IMR-90 (cell line): ENCODE measurements at regions not wholly inside any gene's neighbourhood (a gene's known extent, or its start where the extent isn't known, plus 50 kb on each side); places are given as distances from the start of the nearest gene placed in this dataset.

Experiments used
- ATAC-seq: fragments of 200-7000 bp; cut with Tn5 transposase; 2 replicates; pipeline ENCODE4 v1.9.1; 2020; ENCODE audit warnings: low read depth, mild to moderate bottlenecking, moderate library complexity
- BruUV-seq: library from RNA; stranded (reverse); fragments of 400-500 nt; replicated peaks from 2 replicates; lab custom pipeline; 2021; lab: Mats Ljungman, UMichigan
- CTCF ChIA-PET: fragments of 300-600 bp; formaldehyde crosslinking; extraction: SDS; loops from one replicate; lab custom pipeline; 2021; ENCODE audit warnings: antibody characterized with exemption; lab: Yijun Ruan, JAX
- POLR2A ChIA-PET: fragments of 300-600 bp; sonication (Branson Sonifier 250); formaldehyde crosslinking; loops from one replicate; lab custom pipeline; 2022; ENCODE audit warnings: antibody characterized with exemption; ENCODE audit not compliant: unreplicated experiment; lab: Charles Lee
- DNase-seq: peaks from one replicate; pipeline ENCODE4 v3.0.0; 2013
- H2AFZ ChIP-seq: replicated peaks from 2 replicates; pipeline ENCODE3; 2013; ENCODE audit warnings: low read length, mild to moderate bottlenecking; ENCODE audit not compliant: poor library complexity
- H2AK5ac ChIP-seq: 2 replicates; pipeline ENCODE4 v1.6.1; 2013; ENCODE audit warnings: low read depth, low read length, inconsistent platforms
- H2AK9ac ChIP-seq: replicated peaks from 2 replicates; pipeline ENCODE3; 2013; ENCODE audit warnings: mild to moderate bottlenecking, low read depth, low read length, moderate library complexity; ENCODE audit not compliant: poor library complexity
- H2BK120ac ChIP-seq: 2 replicates; pipeline ENCODE4 v1.6.1; 2013; ENCODE audit warnings: low read depth, low read length, inconsistent platforms
- H2BK15ac ChIP-seq: 3 replicates; pipeline ENCODE4 v1.6.1; 2013; ENCODE audit warnings: low read depth, low read length, inconsistent platforms
- H2BK20ac ChIP-seq: 2 replicates; pipeline ENCODE4 v1.6.1; 2013; ENCODE audit warnings: low read depth, mild to moderate bottlenecking, inconsistent platforms, low read length, moderate library complexity
- H2BK5ac ChIP-seq: 2 replicates; pipeline ENCODE4 v1.6.1; 2013; ENCODE audit warnings: mild to moderate bottlenecking, low read depth, low read length, inconsistent platforms; ENCODE audit not compliant: poor library complexity, severe bottlenecking
- H3K14ac ChIP-seq: replicated peaks from 2 replicates; pipeline ENCODE4 v1.6.1; 2013; ENCODE audit warnings: low read depth, low read length, inconsistent platforms
- H3K18ac ChIP-seq: 2 replicates; pipeline ENCODE4 v1.6.1; 2013; ENCODE audit warnings: low read depth, low read length, control low read depth
- H3K23ac ChIP-seq: 2 replicates; pipeline ENCODE4 v1.6.1; 2013; ENCODE audit warnings: low read depth, low read length, inconsistent platforms
- H3K27ac ChIP-seq: 2 replicates; pipeline ENCODE4 v1.5.1; 2013; ENCODE audit warnings: mild to moderate bottlenecking, control low read depth, low read length; ENCODE audit not compliant: insufficient read depth
- H3K27me3 ChIP-seq: 2 replicates; pipeline ENCODE4 v1.6.1; 2013; ENCODE audit warnings: low read length; ENCODE audit not compliant: control insufficient read depth, insufficient read depth
- H3K36me3 ChIP-seq: 2 replicates; pipeline ENCODE4 v1.6.1; 2013; ENCODE audit warnings: low read length, mixed read lengths; ENCODE audit not compliant: control insufficient read depth, insufficient read depth
- H3K4ac ChIP-seq: 2 replicates; pipeline ENCODE4 v1.6.1; 2013; ENCODE audit warnings: low read depth, low read length, inconsistent platforms
- H3K4me1 ChIP-seq: 2 replicates; pipeline ENCODE4 v1.6.1; 2013; ENCODE audit warnings: low read length, mixed read lengths; ENCODE audit not compliant: control insufficient read depth, insufficient read depth
- H3K4me2 ChIP-seq: 2 replicates; pipeline ENCODE4 v1.6.1; 2013; ENCODE audit warnings: low read depth, mild to moderate bottlenecking, control low read depth, low read length, moderate library complexity
- H3K4me3 ChIP-seq: 2 replicates; pipeline ENCODE4 v1.5.1; 2013; ENCODE audit warnings: low read depth, mild to moderate bottlenecking, control low read depth, low read length, moderate library complexity; ENCODE audit not compliant: insufficient read depth
- H3K56ac ChIP-seq: 2 replicates; pipeline ENCODE4 v1.6.1; 2013; ENCODE audit warnings: low read length, inconsistent platforms; ENCODE audit not compliant: insufficient read depth; ENCODE audit errors: extremely low read depth
- H3K79me1 ChIP-seq, 2 experiments: 2 replicates each; pipeline ENCODE4 v1.6.1; 2013; ENCODE audit warnings: low read length in 2 of 2, inconsistent platforms in 1 of 2, low read depth in 1 of 2
- H3K9ac ChIP-seq: 2 replicates; pipeline ENCODE4 v1.6.1; 2013; ENCODE audit warnings: low read depth, low read length, control low read depth
- H3K9me1 ChIP-seq: 2 replicates; pipeline ENCODE4 v1.6.1; 2013; ENCODE audit warnings: low read length, inconsistent platforms; ENCODE audit not compliant: insufficient read depth
- H3K9me3 ChIP-seq: 2 replicates; pipeline ENCODE4 v1.6.1; 2013; ENCODE audit warnings: low read length; ENCODE audit not compliant: control insufficient read depth, insufficient read depth
- H4K20me1 ChIP-seq: 2 replicates; pipeline ENCODE4 v1.6.1; 2013; ENCODE audit warnings: low read length, inconsistent platforms; ENCODE audit not compliant: insufficient read depth
- H4K5ac ChIP-seq: 2 replicates; pipeline ENCODE4 v1.6.1; 2013; ENCODE audit warnings: mild to moderate bottlenecking, low read depth, low read length, control low read depth
- H4K8ac ChIP-seq, 2 experiments: 2 replicates each; pipeline ENCODE4 v1.6.1; 2013; ENCODE audit warnings: low read depth in 2 of 2, low read length in 2 of 2, control low read depth in 1 of 2, inconsistent platforms in 1 of 2
- H4K91ac ChIP-seq: 2 replicates; pipeline ENCODE4 v1.6.1; 2013; ENCODE audit warnings: low read depth, low read length, inconsistent platforms; ENCODE audit not compliant: insufficient read depth
- BHLHE40 ChIP-seq: fragments of 150-350 bp; IDR thresholded peaks from 2 replicates; pipeline ENCODE4 v1.6.1; 2016; ENCODE audit warnings: mild to moderate bottlenecking, low read depth, low read length
- CEBPB ChIP-seq: IDR thresholded peaks from 2 replicates; pipeline ENCODE4 v1.6.1; 2012; ENCODE audit warnings: low read depth, low read length, improper control_type of control experiment
- CHD1 ChIP-seq: IDR thresholded peaks from 2 replicates; pipeline ENCODE4 v1.6.1; 2012; ENCODE audit warnings: low read depth, low read length, improper control_type of control experiment
- FOS ChIP-seq: fragments of 150-350 bp; IDR thresholded peaks from 2 replicates; pipeline ENCODE4 v1.6.1; 2016; ENCODE audit warnings: low read depth, low read length
- MAFK ChIP-seq: IDR thresholded peaks from 2 replicates; pipeline ENCODE4 v1.6.1; 2012; ENCODE audit warnings: low read depth, low read length, improper control_type of control experiment
- MAZ ChIP-seq: IDR thresholded peaks from 2 replicates; pipeline ENCODE4 v1.6.1; 2012; ENCODE audit warnings: low read depth, mild to moderate bottlenecking, low read length, improper control_type of control experiment, moderate library complexity, borderline replicate concordance
- POLR2A ChIP-seq: IDR thresholded peaks from 2 replicates; pipeline ENCODE4 v1.6.1; 2012; ENCODE audit warnings: mild to moderate bottlenecking, low read depth, low read length
- RAD21 ChIP-seq: IDR thresholded peaks from 2 replicates; pipeline ENCODE4 v1.6.1; 2012; ENCODE audit warnings: low read length, improper control_type of control experiment
- RFX5 ChIP-seq: IDR thresholded peaks from 2 replicates; pipeline ENCODE4 v1.8.0; 2012; ENCODE audit warnings: low read depth, mild to moderate bottlenecking, low read length, moderate library complexity
- SMC3 ChIP-seq: fragments of 150-350 bp; IDR thresholded peaks from 2 replicates; pipeline ENCODE4 v1.6.1; 2016; ENCODE audit warnings: low read depth, mild to moderate bottlenecking, antibody characterized with exemption, low read length, moderate library complexity
- WGBS, 2 experiments: methylation state at CpG; one replicate each; pipeline versions ENCODE4 v1.1.5 to v1.1.7; 2013; ENCODE audit warnings: missing lambda C conversion rate in 2 of 2; ENCODE audit not compliant: insufficient read length in 1 of 2; ENCODE audit errors: extremely low coverage in 2 of 2; 5-methylcytosine and 5-hydroxymethylcytosine counted together
- dilution Hi-C: fragments of 300-500 bp; cut with HindIII; formaldehyde crosslinking; loops from one replicate; pipeline ENCODE4 v1.14.3; 2018; ENCODE audit warnings: low sequenced_read_pairs; ENCODE audit not compliant: unreplicated experiment
- in situ Hi-C: fragments of 300-500 bp; cut with MboI; formaldehyde crosslinking; loops from 3 replicates; pipeline ENCODE4 v1.14.3; 2019; ENCODE audit warnings: low sequenced_read_pairs, inconsistent platforms, mixed read lengths
- intact Hi-C: fragments of 100-400 bp; cut with micrococcal nuclease; formaldehyde crosslinking; loops from 2 replicates; pipeline ENCODE4 v1.10.0; 2022
- TF ChIP-seq, protein P1 (sequence below): fragments of 150-350 bp; IDR thresholded peaks from 2 replicates; pipeline ENCODE4 v1.6.1; 2016; ENCODE audit warnings: low read depth, mild to moderate bottlenecking, low read length, moderate library complexity, borderline replicate concordance
- TF ChIP-seq, protein P2 (sequence below): conservative IDR thresholded peaks from 2 replicates; pipeline ENCODE4 v1.5.1; 2012; ENCODE audit warnings: mild to moderate bottlenecking, low read depth, low read length, improper control_type of control experiment

GRCh38 chr12:92434607-92435025, 268.2 kb upstream of the PLEKHG7 start:
- POLR2A ChIA-PET, result no interaction called here
- no TSS peak for BruUV-seq
- in situ Hi-C loops, result no loop called here

More at GRCh38 chr12:92434607-92435025, 268.2 kb upstream of the PLEKHG7 start:
- no CpG with 5 or more reads among the region's 1 CpG for WGBS, 2 experiments
- Histone ChIP-seq H3K4me3 (no peak overlapping the region), H4K5ac (no peak overlapping the region), H2BK15ac (no peak overlapping the region), H4K91ac (no peak overlapping the region), H3K4me1 (no peaks in the 10 kb centered on the region), H2AK5ac (no peak overlapping the region), H3K18ac (no peak overlapping the region), H2BK5ac (no peak overlapping the region), H3K27me3 (no peaks in the 10 kb centered on the region), H3K14ac (no peak overlapping the region), H3K79me1 (no peaks in the 10 kb centered on the region), H2AK9ac (no peak overlapping the region), H2BK20ac (no peak overlapping the region), H3K56ac (no peak overlapping the region), H3K9ac (no peak overlapping the region), H3K23ac (no peak overlapping the region), H3K27ac (no peak overlapping the region), H3K36me3 (no peaks in the 10 kb centered on the region), H4K20me1 (no peaks in the 10 kb centered on the region), H3K9me3 (no peaks in the 10 kb centered on the region), H3K9me1 (no peaks in the 10 kb centered on the region; the same call in 1 of the 2 replicates), H3K4me2 (no peak overlapping the region), H2BK120ac (no peak overlapping the region), H3K4ac (no peak overlapping the region), H4K8ac (no peak overlapping the region), H2AFZ (no peak overlapping the region)
- intact Hi-C loops (no loop called here), dilution Hi-C loops (no loop called here)
- ATAC-seq (no peak), DNase-seq (no peak)
- TF ChIP-seq, protein P1, sequence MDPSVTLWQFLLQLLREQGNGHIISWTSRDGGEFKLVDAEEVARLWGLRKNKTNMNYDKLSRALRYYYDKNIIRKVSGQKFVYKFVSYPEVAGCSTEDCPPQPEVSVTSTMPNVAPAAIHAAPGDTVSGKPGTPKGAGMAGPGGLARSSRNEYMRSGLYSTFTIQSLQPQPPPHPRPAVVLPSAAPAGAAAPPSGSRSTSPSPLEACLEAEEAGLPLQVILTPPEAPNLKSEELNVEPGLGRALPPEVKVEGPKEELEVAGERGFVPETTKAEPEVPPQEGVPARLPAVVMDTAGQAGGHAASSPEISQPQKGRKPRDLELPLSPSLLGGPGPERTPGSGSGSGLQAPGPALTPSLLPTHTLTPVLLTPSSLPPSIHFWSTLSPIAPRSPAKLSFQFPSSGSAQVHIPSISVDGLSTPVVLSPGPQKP, result no peak
- TF ChIP-seq CEBPB (no peak), MAFK (no peak), POLR2A (no peak), CHD1 (no peak), SMC3 (no peak), BHLHE40 (no peak), RAD21 (no peak), FOS (no peak), MAZ (no peak), RFX5 (no peak)
- TF ChIP-seq, protein P2, sequence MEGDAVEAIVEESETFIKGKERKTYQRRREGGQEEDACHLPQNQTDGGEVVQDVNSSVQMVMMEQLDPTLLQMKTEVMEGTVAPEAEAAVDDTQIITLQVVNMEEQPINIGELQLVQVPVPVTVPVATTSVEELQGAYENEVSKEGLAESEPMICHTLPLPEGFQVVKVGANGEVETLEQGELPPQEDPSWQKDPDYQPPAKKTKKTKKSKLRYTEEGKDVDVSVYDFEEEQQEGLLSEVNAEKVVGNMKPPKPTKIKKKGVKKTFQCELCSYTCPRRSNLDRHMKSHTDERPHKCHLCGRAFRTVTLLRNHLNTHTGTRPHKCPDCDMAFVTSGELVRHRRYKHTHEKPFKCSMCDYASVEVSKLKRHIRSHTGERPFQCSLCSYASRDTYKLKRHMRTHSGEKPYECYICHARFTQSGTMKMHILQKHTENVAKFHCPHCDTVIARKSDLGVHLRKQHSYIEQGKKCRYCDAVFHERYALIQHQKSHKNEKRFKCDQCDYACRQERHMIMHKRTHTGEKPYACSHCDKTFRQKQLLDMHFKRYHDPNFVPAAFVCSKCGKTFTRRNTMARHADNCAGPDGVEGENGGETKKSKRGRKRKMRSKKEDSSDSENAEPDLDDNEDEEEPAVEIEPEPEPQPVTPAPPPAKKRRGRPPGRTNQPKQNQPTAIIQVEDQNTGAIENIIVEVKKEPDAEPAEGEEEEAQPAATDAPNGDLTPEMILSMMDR, result no peak
- CTCF ChIA-PET, result no interaction called here
